Colonic mucosa (tissue), 4 donors: ENCODE measurements at regions not wholly inside any gene's neighbourhood (a gene's known extent, or its start where the extent isn't known, plus 50 kb on each side); places are given as distances from the start of the nearest gene placed in this dataset.

Experiments used
- DNase-seq: peaks from one replicate; pipeline ENCODE4 v3.0.0-alpha.2; 2020
- H3K27ac ChIP-seq: fragments of 200-600 bp; one replicate; pipeline ENCODE4 v1.8.0; 2021
- H3K27me3 ChIP-seq: fragments of 200-600 bp; one replicate; pipeline ENCODE4 v1.8.0; 2021
- H3K36me3 ChIP-seq: fragments of 200-600 bp; one replicate; pipeline ENCODE4 v1.8.0; 2021
- H3K4me1 ChIP-seq: fragments of 200-600 bp; one replicate; pipeline ENCODE4 v1.8.0; 2021; ENCODE audit warnings: mild to moderate bottlenecking
- H3K4me3 ChIP-seq: fragments of 200-600 bp; one replicate; pipeline ENCODE4 v1.8.0; 2021
- H3K9ac ChIP-seq, 2 donors: one replicate each; pipeline ENCODE4 v1.7.0; 2013; ENCODE audit warnings: control low read depth in 2 of 2, low read depth in 2 of 2, low read length in 2 of 2
- H3K9me3 ChIP-seq: fragments of 200-600 bp; one replicate; pipeline ENCODE4 v1.8.0; 2021
- intact Hi-C: fragments of 100-400 bp; cut with DNase I; formaldehyde crosslinking; loops from one replicate; pipeline ENCODE4 v1.14.1; 2022
- TF ChIP-seq, protein P1 (sequence below): fragments of 200-600 bp; IDR thresholded peaks from one replicate; pipeline ENCODE4 v1.8.0; 2022; ENCODE audit warnings: antibody characterized with exemption, mild to moderate bottlenecking
- donor health status: healthy.
- donor health status: DM: no; HTN: no; CAD: no.
- donor health status: DM: no; HTN: no; CAD: no.

DNA sequence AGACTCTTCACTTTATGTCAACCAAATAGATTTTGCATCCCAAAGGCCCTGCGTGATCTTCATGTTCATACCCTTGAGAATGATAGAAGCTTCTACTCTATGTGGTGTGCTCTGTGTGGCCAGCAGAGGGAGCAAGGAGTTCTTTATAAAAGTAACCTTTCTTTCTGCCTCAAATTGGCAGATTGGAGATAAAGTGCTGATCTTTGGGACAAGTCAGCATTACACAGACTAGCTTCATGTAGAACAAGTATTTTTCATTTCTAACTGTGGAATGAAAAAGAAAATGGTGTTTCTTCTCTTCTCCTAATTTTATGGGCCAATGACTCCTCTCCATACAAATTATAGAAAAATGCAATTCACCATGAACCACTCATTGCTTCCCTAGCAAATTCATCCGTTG, 1214.1 kb downstream of the SORCS1 start:
- H3K27ac ChIP-seq = no peak overlapping the region
- H3K9me3 ChIP-seq = no peaks in the 10 kb centered on the region
- TF ChIP-seq, protein P1, sequence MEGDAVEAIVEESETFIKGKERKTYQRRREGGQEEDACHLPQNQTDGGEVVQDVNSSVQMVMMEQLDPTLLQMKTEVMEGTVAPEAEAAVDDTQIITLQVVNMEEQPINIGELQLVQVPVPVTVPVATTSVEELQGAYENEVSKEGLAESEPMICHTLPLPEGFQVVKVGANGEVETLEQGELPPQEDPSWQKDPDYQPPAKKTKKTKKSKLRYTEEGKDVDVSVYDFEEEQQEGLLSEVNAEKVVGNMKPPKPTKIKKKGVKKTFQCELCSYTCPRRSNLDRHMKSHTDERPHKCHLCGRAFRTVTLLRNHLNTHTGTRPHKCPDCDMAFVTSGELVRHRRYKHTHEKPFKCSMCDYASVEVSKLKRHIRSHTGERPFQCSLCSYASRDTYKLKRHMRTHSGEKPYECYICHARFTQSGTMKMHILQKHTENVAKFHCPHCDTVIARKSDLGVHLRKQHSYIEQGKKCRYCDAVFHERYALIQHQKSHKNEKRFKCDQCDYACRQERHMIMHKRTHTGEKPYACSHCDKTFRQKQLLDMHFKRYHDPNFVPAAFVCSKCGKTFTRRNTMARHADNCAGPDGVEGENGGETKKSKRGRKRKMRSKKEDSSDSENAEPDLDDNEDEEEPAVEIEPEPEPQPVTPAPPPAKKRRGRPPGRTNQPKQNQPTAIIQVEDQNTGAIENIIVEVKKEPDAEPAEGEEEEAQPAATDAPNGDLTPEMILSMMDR = peak; percentile 72
- intact Hi-C loops = no loop called here
- DNase-seq = peak; percentile 29
- no peak overlapping the region for H3K4me3 ChIP-seq
- no peaks in the 10 kb centered on the region for H3K27me3 ChIP-seq
- no peaks in the 10 kb centered on the region for H3K4me1 ChIP-seq
- no peaks in the 10 kb centered on the region for H3K36me3 ChIP-seq
- no peak overlapping the region for H3K9ac ChIP-seq

DNA sequence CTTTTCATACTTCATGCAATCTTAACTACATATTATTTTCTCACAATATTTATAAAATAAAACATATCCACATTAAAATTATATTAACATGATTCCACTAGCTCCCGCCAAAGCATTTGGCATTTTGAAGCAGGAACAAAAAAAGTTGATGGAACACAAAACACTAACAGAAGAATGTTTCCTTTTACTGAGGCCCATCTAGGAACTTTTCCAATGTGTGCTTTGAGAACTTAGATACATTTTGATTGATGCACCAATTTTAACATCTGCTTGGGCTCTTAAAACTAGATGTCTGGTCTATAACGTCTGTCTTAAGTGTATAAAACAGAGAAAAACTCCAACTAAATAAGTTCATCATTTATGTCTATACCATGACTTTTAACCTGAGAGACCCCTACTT, 1214.8 kb downstream of the SORCS1 start:
- Histone ChIP-seq H3K9me3 (no peaks in the 10 kb centered on the region), H3K27me3 (no peaks in the 10 kb centered on the region), H3K36me3 (no peaks in the 10 kb centered on the region), H3K9ac (no peak overlapping the region), H3K27ac (no peak overlapping the region), H3K4me1 (no peaks in the 10 kb centered on the region), H3K4me3 (no peak overlapping the region)
- intact Hi-C loops = no loop called here
- DNase-seq = no peak
- TF ChIP-seq, protein P1 = no peak

DNA sequence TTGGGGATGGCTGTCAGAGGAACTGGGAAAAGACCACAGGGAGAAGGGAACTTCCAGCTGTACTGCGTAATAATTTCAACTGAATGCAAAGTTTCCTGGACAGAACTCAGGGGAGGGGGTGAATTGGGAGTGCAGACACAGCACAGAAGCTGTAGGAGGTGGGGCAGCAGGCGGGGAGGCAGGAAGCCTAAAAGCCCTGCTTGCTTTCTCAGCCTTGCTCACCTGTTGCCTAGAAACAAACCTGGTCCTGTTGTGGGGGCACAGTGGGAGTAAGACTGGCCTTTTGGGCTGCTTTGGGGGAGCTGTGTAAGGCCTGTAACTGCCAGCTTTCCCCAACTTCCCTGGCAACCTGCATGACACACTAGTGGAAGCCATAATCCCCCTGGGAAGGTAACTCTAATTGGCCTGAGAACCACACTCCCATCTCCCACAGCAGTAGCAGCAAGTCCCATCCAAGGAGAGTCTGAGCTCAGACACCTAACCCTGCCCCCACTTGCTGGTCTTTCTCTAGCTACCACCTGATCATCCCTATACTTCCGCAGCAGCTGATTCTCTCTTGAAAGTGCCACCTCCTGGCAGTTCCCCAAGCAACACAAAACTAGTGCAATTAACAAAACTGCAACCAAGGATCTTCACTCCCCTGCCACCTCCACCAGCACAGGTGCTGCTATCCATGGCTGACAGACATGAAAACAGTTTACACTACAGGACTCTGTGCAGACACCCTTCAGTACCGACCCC, 1239.3 kb downstream of the SORCS1 start:
- no peaks in the 10 kb centered on the region for H3K9me3 ChIP-seq
- H3K4me1 ChIP-seq = no peaks in the 10 kb centered on the region
- TF ChIP-seq, protein P1 = no peak
- H3K9ac ChIP-seq = no peak overlapping the region
- intact Hi-C loops = no loop called here
- no peak for DNase-seq
- no peaks in the 10 kb centered on the region for H3K27me3 ChIP-seq
- H3K4me3 ChIP-seq = no peak overlapping the region
- H3K36me3 ChIP-seq = no peaks in the 10 kb centered on the region
- no peak overlapping the region for H3K27ac ChIP-seq

DNA sequence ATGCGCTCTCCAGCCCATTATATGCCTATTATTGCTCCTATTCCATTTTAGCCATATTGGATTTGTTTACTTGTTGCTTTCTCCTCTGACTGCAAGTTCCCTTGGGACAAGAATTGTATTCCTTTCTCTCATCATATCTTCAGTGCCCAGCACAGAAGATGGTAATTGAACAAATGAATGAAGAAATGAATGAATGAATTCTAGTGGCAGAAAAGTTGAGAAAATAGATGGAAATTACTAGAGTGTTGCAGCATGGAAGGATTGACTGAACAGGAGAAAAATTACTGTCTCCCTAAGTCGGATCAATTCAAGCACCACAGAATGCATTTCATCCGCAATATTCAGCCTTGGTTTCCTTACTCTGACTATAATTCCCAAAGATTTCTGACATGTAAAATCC, 1243.2 kb downstream of the SORCS1 start:
- Histone ChIP-seq H3K9me3 (no peaks in the 10 kb centered on the region), H3K27ac (no peak overlapping the region), H3K27me3 (no peaks in the 10 kb centered on the region), H3K4me1 (no peaks in the 10 kb centered on the region), H3K36me3 (no peaks in the 10 kb centered on the region), H3K9ac (no peak overlapping the region), H3K4me3 (no peak overlapping the region)
- intact Hi-C loops = no loop called here
- DNase-seq = no peak
- TF ChIP-seq, protein P1 = no peak

DNA sequence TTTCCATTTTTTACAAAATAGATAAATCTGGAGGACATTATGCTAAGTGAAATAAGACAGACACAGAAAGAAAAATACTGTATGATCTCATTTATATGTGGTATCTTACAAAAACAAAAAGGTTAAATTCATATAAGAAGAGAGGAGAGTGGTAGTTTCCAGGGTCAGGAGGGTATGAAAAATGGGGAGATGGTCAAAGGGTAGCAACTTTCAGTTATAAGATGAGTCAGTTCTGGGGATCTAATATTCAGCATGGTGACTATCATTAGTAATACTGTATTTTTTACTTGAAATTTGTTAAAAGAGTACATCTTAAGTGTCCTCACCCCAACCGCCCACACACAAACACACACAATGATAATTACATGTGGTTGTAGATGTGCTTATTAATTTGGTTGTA, 1250.1 kb downstream of the SORCS1 start:
- DNase-seq = no peak
- H3K27ac ChIP-seq = no peak overlapping the region
- H3K36me3 ChIP-seq = no peaks in the 10 kb centered on the region
- no peaks in the 10 kb centered on the region for H3K27me3 ChIP-seq
- H3K9ac ChIP-seq = no peak overlapping the region
- no peaks in the 10 kb centered on the region for H3K4me1 ChIP-seq
- TF ChIP-seq, protein P1 = no peak
- intact Hi-C loops = no loop called here
- H3K4me3 ChIP-seq = no peak overlapping the region
- H3K9me3 ChIP-seq = no peaks in the 10 kb centered on the region
